ENCODE measurements at regions not wholly inside any gene's neighbourhood (a gene's known extent, or its start where the extent isn't known, plus 50 kb on each side); places are given as distances from the start of the nearest gene placed in this dataset.
"Not testable (repeated sequence)": the region's sequence is repeated elsewhere in the genome, so short reads cannot be mapped to it uniquely, and the experiment has no call there.

DNA sequence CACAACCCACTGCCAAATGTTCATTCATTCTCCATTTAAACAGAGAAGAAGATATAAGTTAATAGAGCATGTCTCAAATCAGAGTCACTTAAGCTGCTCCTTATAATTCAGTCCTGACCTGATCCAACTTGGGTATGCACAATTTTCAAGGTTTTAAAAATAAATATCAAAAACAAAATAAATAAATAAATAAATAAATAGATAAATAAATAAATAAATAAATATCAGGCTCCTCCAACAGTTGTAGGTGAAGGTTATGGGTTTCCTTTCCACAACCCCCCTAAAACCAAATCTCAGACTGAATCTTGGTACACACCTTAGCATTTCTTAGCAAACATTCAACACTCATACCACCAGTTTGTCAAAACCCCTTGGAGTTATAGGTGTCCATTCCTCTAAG, 204.4 kb downstream of the PARM1 start:
- in situ Hi-C loops (cut with MboI; ENCODE audit: low pct_unique_long_range_greater_than_20kb, low sequenced_read_pairs): no loop called here
- no peak for DNase-seq

DNA sequence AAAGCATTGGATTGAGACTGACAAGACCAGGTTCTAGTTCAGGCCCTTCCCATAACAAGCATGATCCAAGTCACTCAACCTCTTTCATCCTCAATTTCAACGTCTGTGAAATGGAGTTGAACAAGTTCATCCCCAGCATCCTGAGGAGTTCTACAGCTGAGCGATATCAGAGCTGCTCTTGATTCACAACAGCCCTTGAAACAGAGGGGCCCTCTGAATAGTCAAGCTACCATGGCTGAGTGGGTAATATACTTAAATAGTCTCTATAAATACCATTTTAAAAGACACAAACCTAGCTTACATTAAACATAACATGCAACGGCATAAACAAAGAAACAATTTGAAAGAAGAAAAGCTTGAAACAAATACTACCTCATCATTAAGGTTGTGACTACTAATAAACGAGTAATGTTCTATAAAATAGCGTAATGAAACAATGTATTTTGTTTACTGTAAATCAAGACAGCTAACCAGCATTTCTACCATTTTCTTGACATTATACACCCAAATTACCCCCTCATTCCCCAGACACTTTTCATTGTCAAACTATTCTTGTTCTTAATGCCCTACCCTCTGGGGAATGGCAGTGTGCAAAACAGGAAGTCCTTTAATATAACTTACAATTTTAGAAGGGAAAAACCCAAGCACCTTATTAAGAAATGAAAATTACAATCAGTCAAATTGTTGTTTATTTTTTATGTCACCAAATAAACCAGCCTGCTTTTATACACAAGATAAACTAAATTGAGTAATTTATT, 202.3 kb downstream of the PARM1 start:
- DNase-seq: no peak
- in situ Hi-C loops (cut with MboI; ENCODE audit: low pct_unique_long_range_greater_than_20kb, low sequenced_read_pairs): no loop called here

DNA sequence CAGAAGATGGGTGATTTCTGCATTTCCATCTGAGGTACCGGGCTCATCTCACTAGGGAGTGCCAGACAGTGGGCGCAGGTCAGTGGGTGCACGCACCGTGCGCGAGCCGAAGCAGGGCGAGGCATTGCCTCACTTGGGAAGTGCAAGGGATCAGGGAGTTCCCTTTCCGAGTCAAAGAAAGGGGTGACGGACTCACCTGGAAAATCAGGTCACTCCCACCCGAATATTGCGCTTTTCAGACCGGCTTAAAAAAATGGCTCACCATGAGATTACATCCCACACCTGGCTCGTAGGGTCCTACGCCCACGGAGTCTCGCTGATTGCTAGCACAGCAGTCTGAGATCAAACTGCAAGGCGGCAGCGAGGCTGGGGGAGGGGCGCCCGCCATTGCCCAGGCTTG, 194.0 kb downstream of the PARM1 start:
- in situ Hi-C loops (cut with MboI; ENCODE audit: low pct_unique_long_range_greater_than_20kb, low sequenced_read_pairs); DNase-seq: not testable (repeated sequence)

DNA sequence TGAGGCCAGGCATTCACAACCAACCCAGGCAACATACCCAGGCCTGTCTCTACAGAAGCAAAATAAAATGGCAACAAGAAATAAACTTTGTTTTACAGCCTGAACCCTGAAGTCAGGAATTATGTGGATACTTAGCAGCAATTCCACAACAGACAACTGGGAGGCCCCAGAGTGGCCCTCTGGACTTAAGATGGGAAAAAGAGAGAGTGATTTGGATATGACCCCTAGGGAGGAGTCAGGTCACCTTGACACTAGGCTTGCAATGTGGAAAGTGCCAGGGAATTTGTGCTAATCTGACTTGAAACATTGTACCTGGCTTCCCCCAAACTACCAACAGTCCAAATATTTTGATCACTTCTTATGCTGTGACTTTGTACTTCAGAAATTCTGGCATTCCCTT, 193.1 kb downstream of the PARM1 start:
- no peak for DNase-seq
- in situ Hi-C loops (cut with MboI; ENCODE audit: low pct_unique_long_range_greater_than_20kb, low sequenced_read_pairs): no loop called here

DNA sequence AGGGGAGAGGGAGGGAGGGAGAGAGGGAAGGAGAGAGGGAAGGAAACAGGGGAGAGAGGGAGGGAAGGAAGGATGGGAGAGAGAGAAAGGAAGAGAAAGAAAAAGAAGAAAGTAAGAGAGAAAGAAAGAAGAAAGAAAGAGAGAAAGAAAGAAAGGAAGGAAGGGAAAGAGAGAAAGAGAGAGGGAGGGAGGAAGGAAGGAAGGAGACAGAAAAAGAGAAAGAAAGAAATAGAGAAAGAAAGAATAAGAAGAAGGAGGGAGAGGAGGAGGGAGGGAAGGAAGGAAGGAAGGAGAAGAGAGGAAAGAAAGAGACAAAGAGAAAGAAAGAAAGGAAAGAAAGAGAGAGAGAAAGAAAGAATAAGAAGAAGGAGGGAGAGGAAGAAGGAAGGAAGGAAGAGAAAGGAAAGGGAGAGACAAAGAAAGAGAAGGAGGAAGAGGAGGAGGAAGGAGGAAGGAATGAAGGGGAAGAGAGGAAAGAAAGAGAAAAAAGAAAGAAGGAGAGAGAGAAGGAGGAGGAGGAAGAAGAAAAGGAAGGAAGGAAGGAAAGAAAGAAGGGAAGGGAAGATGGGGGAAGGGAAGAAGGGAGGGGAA, 189.6 kb downstream of the PARM1 start:
- in situ Hi-C loops (cut with MboI; ENCODE audit: low pct_unique_long_range_greater_than_20kb, low sequenced_read_pairs): no loop called here
- no peak for DNase-seq

DNA sequence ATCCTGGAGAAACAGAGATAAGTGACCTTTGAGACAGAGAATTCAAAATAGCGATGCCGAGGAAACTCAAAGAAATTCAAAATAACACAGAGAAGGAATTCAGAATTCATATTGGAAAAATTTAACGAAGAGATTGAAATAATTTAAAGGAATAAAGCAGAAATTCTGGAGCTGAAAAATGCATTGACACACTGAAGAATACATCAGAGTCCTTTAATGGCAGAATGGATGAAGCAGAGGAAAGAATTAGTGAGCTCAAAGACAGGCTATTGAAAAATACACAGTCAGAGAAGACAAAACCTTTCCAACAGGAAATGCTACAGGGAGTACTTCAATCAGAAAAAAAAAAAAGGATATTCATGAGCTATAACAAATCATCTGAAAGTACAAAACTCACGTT, 185.8 kb downstream of the PARM1 start:
- in situ Hi-C loops (cut with MboI; ENCODE audit: low pct_unique_long_range_greater_than_20kb, low sequenced_read_pairs): no loop called here
- DNase-seq: no peak

DNA sequence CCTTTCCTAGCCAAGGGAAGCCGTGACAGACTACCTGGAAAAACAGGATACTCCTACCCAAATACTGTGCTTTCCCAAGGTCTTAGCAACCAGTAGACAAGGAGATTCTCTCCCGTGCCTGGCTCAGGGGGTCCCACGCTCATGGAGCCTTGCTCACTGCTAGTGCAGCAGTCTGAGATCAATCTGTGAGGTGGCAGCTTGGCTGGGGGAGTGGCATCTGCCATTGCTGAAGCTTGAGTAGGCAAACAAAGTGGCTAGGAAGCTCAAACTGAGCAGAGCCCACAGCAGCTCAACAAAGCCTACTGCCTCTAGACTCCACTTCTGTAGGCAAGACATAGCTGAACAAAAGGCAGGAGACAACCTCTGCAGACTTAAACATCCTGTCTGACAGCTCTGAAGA, 177.1 kb downstream of the PARM1 start:
- in situ Hi-C loops (cut with MboI; ENCODE audit: low pct_unique_long_range_greater_than_20kb, low sequenced_read_pairs): no loop called here
- DNase-seq: no peak

DNA sequence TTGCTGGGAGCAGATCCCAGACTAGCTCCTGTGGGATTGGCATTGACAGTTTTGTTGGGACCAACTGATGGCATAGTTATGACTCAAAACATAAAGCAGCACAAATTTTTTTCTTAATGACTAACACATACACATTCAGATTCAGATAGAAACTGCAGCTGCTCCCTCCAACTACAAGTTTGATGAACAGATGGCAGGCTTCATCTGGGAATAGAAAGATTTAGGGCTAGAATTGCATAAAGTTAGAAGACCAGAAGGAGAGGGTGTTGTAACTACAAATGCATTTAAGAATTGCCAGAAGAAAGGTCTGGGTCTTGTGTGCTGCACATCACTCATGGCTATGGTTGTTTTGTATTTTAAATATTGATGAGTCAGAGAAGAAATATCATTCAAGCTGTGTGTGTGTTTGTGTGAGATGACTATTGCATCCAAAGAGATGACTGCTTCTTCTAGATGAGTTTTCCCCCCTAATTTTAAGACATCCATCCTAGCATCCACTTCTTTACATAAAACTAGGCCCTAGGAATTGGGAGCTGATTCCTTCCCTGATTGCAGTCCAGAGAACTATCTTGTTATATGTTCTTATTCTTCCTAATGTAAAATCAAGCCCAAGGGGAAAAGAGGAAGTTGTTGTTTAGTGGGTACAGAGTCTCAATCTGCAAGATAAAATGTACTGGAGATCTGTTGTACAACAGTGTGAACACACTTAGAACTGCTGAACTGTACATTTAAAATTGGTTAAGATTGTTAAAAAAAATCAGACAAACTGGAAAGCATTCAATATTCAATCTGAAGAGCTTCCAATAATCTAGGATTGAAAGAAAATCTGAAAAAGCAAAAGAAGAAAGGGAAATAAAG, 175.1 kb downstream of the PARM1 start:
- DNase-seq: no peak
- in situ Hi-C loops (cut with MboI; ENCODE audit: low pct_unique_long_range_greater_than_20kb, low sequenced_read_pairs): no loop called here

DNA sequence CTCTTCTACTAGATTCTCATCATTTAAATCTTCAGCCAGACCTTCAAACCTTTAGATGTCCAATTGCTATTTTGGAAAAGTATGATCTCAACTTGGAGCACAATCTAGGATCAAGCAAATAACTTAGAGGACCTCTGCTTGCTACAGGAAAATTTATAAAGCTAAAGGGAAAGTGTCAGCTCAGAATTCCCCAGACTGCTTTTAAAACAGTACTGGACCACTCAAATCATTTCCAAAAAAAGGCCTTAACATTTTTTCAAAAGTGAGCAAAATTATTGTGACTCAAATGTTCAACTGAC, 169.8 kb downstream of the PARM1 start:
- in situ Hi-C loops (cut with MboI; ENCODE audit: low pct_unique_long_range_greater_than_20kb, low sequenced_read_pairs): no loop called here
- no peak for DNase-seq

DNA sequence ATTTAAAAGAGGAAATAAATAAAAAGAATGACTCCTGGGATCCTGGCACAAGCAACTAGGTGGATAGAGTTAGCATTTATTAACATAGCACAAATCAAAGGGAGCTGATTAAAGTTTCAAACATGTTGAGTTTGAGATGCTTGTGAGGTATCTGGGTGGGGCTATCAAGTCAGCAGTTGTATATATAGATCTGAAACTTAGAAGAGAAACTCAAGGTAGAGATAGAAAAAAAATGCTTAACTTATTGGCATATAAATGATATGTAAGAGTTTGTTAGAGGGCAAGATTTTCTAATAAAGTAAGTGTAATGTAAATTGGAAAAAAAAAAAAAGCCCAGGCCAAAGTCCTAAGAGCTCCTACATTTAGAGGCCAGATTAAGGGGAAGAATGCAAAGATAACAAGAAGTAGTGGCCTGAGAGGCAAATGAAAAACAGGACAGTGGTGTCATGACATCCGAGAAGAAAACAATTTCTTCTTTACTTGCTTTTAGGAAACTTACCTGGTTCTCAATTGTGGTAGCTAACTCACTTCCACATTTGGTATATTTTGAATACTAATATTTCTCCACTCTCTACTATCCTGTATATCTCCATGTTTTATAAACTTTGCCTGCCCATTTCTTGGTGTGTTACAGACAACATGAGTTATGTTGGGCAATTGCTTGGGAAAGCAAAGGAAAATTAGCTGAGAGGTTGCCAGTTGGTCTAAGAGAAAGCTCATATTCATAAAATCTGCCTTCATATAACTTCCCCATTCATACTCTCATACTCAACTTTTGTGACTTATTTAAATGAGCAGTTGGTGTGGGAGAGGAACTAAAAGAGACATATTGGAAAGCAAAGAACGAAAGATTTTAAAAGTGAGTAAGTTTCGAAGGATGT, 169.2 kb downstream of the PARM1 start:
- no peak for DNase-seq
- in situ Hi-C loops (cut with MboI; ENCODE audit: low pct_unique_long_range_greater_than_20kb, low sequenced_read_pairs): no loop called here
